K562 (cell line): ENCODE measurements at regions not wholly inside any gene's neighbourhood (a gene's known extent, or its start where the extent isn't known, plus 50 kb on each side); places are given as distances from the start of the nearest gene placed in this dataset.

ENCODE experiments used
- ATAC-seq: fragments of 200-7000 bp; cut with Tn5 transposase; 3 replicates; pipeline ENCODE4 v1.9.1; 2020; ENCODE audit warnings: moderate library complexity
- BruUV-seq: library from RNA; stranded (reverse); fragments of 400-500 nt; replicated peaks from 2 replicates; lab custom pipeline; 2021; lab: Mats Ljungman, UMichigan
- CTCF ChIA-PET: fragments of 300-600 bp; formaldehyde crosslinking; extraction: SDS; loops from one replicate; lab custom pipeline; 2021; ENCODE audit warnings: low intra/inter-chr PET ratio; lab: Yijun Ruan, JAX
- POLR2A ChIA-PET: fragments of 300-600, 350-650 bp; sonication (Branson Sonifier 250); formaldehyde crosslinking; extraction: SDS; loops from one replicate; lab custom pipeline; 2021; ENCODE audit warnings: antibody characterized with exemption, inconsistent platforms; lab: Yijun Ruan, JAX
- DNase-seq, 4 experiments: peaks; one replicate each; pipeline versions ENCODE4 v3.0.0 to v3.0.0-alpha.2; 2011 to 2018; ENCODE audit warnings: low spot score in 3 of 4, mixed read lengths in 3 of 4; ENCODE audit errors: extremely low read depth in 1 of 4
- FAIRE-seq: peaks from 2 replicates; lab custom pipeline; 2011; peaks lifted over from hg19 to GRCh38; lab: Jason Lieb, UNC
- H2AFZ ChIP-seq: 2 replicates; pipeline ENCODE4 v1.6.0; 2011; ENCODE audit warnings: low read depth, low read length, control low read depth, inconsistent platforms
- H3K27ac ChIP-seq: fragments of 200-600 bp; 3 replicates; pipeline ENCODE4 v1.8.0; 2011; ENCODE audit warnings: low read depth, mild to moderate bottlenecking, control low read depth, inconsistent platforms, low read length, moderate library complexity, mixed read lengths; ENCODE audit errors: extremely low read depth
- H3K27me3 ChIP-seq, 2 experiments: fragments of 300-600 bp in 1 of 2; 2 replicates in 1 of 2; 3 replicates in 1 of 2; pipeline versions ENCODE4 v1.6.0 to v1.8.0; 2011; ENCODE audit warnings: inconsistent platforms in 2 of 2, low read length in 2 of 2, mild to moderate bottlenecking in 1 of 2, mixed read lengths in 1 of 2, moderate library complexity in 1 of 2; ENCODE audit not compliant: control insufficient read depth in 2 of 2, insufficient read depth in 2 of 2
- H3K36me3 ChIP-seq: fragments of 300-600 bp; 3 replicates; pipeline ENCODE4 v1.8.0; 2011; ENCODE audit warnings: mild to moderate bottlenecking, low read length, inconsistent platforms; ENCODE audit not compliant: control insufficient read depth, insufficient read depth
- H3K4me1 ChIP-seq, 2 experiments: fragments of 200-600 bp in 1 of 2; replicated peaks in 1 of 2; 2 replicates in 1 of 2; 3 replicates in 1 of 2; pipeline versions ENCODE4 v1.5.1 to v1.8.0; 2011; ENCODE audit warnings: inconsistent platforms in 2 of 2, low read length in 2 of 2, mild to moderate bottlenecking in 1 of 2, mixed read lengths in 1 of 2, moderate library complexity in 1 of 2; ENCODE audit not compliant: control insufficient read depth in 2 of 2, insufficient read depth in 2 of 2
- H3K4me2 ChIP-seq: 2 replicates; pipeline ENCODE4 v1.6.1; 2011; ENCODE audit warnings: low read length, control low read depth, inconsistent platforms, mixed read lengths; ENCODE audit not compliant: insufficient read depth
- H3K4me3 ChIP-seq: fragments of 200-600 bp; sonication (generic), shearing (Covaris generic); 2 replicates; pipeline ENCODE4 v1.5.1; 2016; ENCODE audit warnings: control low read depth, inconsistent platforms
- H3K79me2 ChIP-seq: fragments of 200-600 bp; 3 replicates; pipeline ENCODE4 v1.8.0; 2011; ENCODE audit warnings: low read length, inconsistent platforms; ENCODE audit not compliant: control insufficient read depth, insufficient read depth
- H3K9ac ChIP-seq, 2 experiments: 2 replicates each; pipeline versions ENCODE4 v1.6.0 to v1.6.1; 2011; ENCODE audit warnings: low read depth in 2 of 2, low read length in 2 of 2, control low read depth in 1 of 2, inconsistent platforms in 1 of 2, mild to moderate bottlenecking in 1 of 2, mixed read lengths in 1 of 2; ENCODE audit not compliant: insufficient read depth in 1 of 2
- H3K9me1 ChIP-seq: one replicate; pipeline ENCODE4 v1.6.0; 2011; ENCODE audit warnings: inconsistent platforms, mild to moderate bottlenecking, low read length, moderate library complexity; ENCODE audit not compliant: control insufficient read depth, insufficient read depth
- H3K9me3 ChIP-seq: replicated peaks from 2 replicates; pipeline ENCODE4 v1.5.1; 2011; ENCODE audit warnings: low read depth, low read length, inconsistent platforms; ENCODE audit not compliant: control insufficient read depth, insufficient read depth
- H4K20me1 ChIP-seq: replicated peaks from 2 replicates; pipeline ENCODE4 v1.6.1; 2011; ENCODE audit warnings: low read length, inconsistent platforms, mixed read lengths; ENCODE audit not compliant: control insufficient read depth, insufficient read depth
- ADNP ChIP-seq: fragments of 200-800 bp; sonication (Bioruptor generic); IDR thresholded peaks from 2 replicates; pipeline ENCODE4 v1.6.1; 2016; ENCODE audit warnings: missing genetic modification characterization, missing compliant biosample characterization
- BRD9 ChIP-seq: fragments of 450-650 bp; IDR thresholded peaks from 2 replicates; pipeline ENCODE4 v1.6.1; 2018; ENCODE audit warnings: low read depth; ENCODE audit not compliant: partially characterized antibody
- E4F1 ChIP-seq: fragments of 250-450 bp; sonication (Bioruptor Pico); IDR thresholded peaks from 2 replicates; pipeline ENCODE4 v1.5.0; 2021; ENCODE audit warnings: mild to moderate bottlenecking, borderline replicate concordance
- HDAC1 ChIP-seq, 2 experiments: fragments of 450-650 bp; IDR thresholded peaks; 2 replicates each; pipeline ENCODE4 v1.6.1; 2016 to 2017; ENCODE audit warnings: inconsistent platforms in 1 of 2, mild to moderate bottlenecking in 1 of 2, moderate library complexity in 1 of 2
- HDAC3 ChIP-seq: fragments of 450-650 bp; IDR thresholded peaks from 2 replicates; pipeline ENCODE4 v1.6.1; 2018; ENCODE audit warnings: borderline replicate concordance, mild to moderate bottlenecking, moderate library complexity; ENCODE audit not compliant: partially characterized antibody
- JUND ChIP-seq, 2 experiments: IDR thresholded peaks; 2 replicates in 1 of 2; 3 replicates in 1 of 2; pipeline ENCODE4 v1.6.1; 2011; ENCODE audit warnings: borderline replicate concordance in 2 of 2, low read depth in 2 of 2, low read length in 2 of 2, improper control_type of control experiment in 1 of 2, missing biosample characterization in 1 of 2, missing genetic modification characterization in 1 of 2, missing genetic modification reagents in 1 of 2
- KLF10 ChIP-seq: fragments of 250-450 bp; sonication (Bioruptor Pico); IDR thresholded peaks from 2 replicates; pipeline ENCODE4 v1.6.1; 2021; ENCODE audit warnings: matching md5 sums
- MECOM ChIP-seq: fragments of 250-450 bp; sonication (Bioruptor Pico); IDR thresholded peaks from 2 replicates; pipeline ENCODE4 v1.8.0; 2022; ENCODE audit warnings: inconsistent platforms
- MEF2D ChIP-seq: conservative IDR thresholded peaks from 2 replicates; pipeline ENCODE4 v1.6.1; 2016; ENCODE audit warnings: low read depth, missing genetic modification characterization, missing compliant biosample characterization
- MYNN ChIP-seq, 2 experiments: sonication (generic); formaldehyde crosslinking in 1 of 2; IDR thresholded peaks; 2 replicates each; pipeline versions ENCODE4 v1.5.0 to v1.6.1; 2016 to 2020; ENCODE audit warnings: antibody characterized with exemption in 1 of 2, missing genetic modification reagents in 1 of 2
- NONO ChIP-seq, 2 experiments: fragments of 200-400 bp in 1 of 2; fragments of 450-650 bp in 1 of 2; formaldehyde crosslinking in 1 of 2; IDR thresholded peaks; 2 replicates each; pipeline ENCODE4 v1.6.1; 2017; ENCODE audit warnings: low read depth in 2 of 2, mild to moderate bottlenecking in 2 of 2, moderate library complexity in 2 of 2, low read length in 1 of 2
- NUFIP1 ChIP-seq: fragments of 450-650 bp; IDR thresholded peaks from 2 replicates; pipeline ENCODE4 v1.6.1; 2018; ENCODE audit not compliant: partially characterized antibody
- POU5F1 ChIP-seq: fragments of 150-350 bp; IDR thresholded peaks from 2 replicates; pipeline ENCODE4 v1.6.1; 2014; ENCODE audit warnings: borderline replicate concordance, low read length, low read depth, mild to moderate bottlenecking; ENCODE audit not compliant: partially characterized antibody
- SMARCC2 ChIP-seq: fragments of 450-650 bp; IDR thresholded peaks from 2 replicates; pipeline ENCODE4 v1.6.1; 2017; ENCODE audit warnings: antibody characterized with exemption, moderate library complexity, mild to moderate bottlenecking, low read depth
- SREBF1 ChIP-seq: fragments of 150-350 bp; IDR thresholded peaks from 2 replicates; pipeline ENCODE4 v1.6.1; 2014; ENCODE audit warnings: antibody characterized with exemption, low read depth, low read length, borderline replicate concordance
- TAF9B ChIP-seq: fragments of 450-650 bp; IDR thresholded peaks from 2 replicates; pipeline ENCODE4 v1.6.1; 2018; ENCODE audit warnings: mild to moderate bottlenecking; ENCODE audit not compliant: partially characterized antibody
- YY1 ChIP-seq, 3 experiments: IDR thresholded peaks; 2 replicates each; pipeline ENCODE4 v1.6.1; 2011; ENCODE audit warnings: low read length in 2 of 3, mild to moderate bottlenecking in 2 of 3, moderate library complexity in 2 of 3, borderline replicate concordance in 1 of 3, control low read depth in 1 of 3, low read depth in 1 of 3; ENCODE audit not compliant: insufficient read depth in 3 of 3, insufficient replicate concordance in 2 of 3, control insufficient read depth in 1 of 3, insufficient read length in 1 of 3; ENCODE audit errors: extremely low read depth in 1 of 3
- ZEB2 ChIP-seq: fragments of 450-650 bp; IDR thresholded peaks from 2 replicates; pipeline ENCODE4 v1.6.1; 2016
- ZNF184 ChIP-seq: sonication (generic); formaldehyde crosslinking; IDR thresholded peaks from 2 replicates; pipeline ENCODE4 v1.5.0; 2020; ENCODE audit warnings: missing genetic modification reagents
- ZNF512 ChIP-seq: IDR thresholded peaks from 2 replicates; pipeline ENCODE4 v1.6.1; 2016; ENCODE audit warnings: missing genetic modification characterization, missing compliant biosample characterization
- WGBS: fragments of 100-300 bp; shearing (Covaris generic); methylation state at CpG from one replicate; pipeline ENCODE4 v1.1.6; 2016; ENCODE audit warnings: low coverage, mixed read lengths; ENCODE audit not compliant: insufficient coverage; ENCODE audit errors: missing lambda C conversion rate; 5-methylcytosine and 5-hydroxymethylcytosine counted together
- in situ Hi-C: fragments of 300-500 bp; cut with MboI; formaldehyde crosslinking; loops from 4 replicates; pipeline ENCODE4 v1.15.0; 2018; ENCODE audit warnings: inconsistent platforms, mixed read lengths
- intact Hi-C: fragments of 100-400 bp; cut with micrococcal nuclease; formaldehyde crosslinking; loops from 2 replicates; pipeline ENCODE4 v1.14.2; 2022

- no TSS peak for BruUV-seq
- H3K36me3 ChIP-seq, result no peaks in the 10 kb centered on the region
Measured at GRCh38 chr12:105470601-105471000, 140.1 kb downstream of the C12orf75 start.

More at GRCh38 chr12:105470601-105471000, 140.1 kb downstream of the C12orf75 start:
- H3K4me2 ChIP-seq, result no peak overlapping the region
- H3K9me1 ChIP-seq, result no peaks in the 10 kb centered on the region
- H3K9ac ChIP-seq, result no peak overlapping the region
- POLR2A ChIA-PET, result interaction anchor here (1.1 kb wide), 1 partner anchor 15 kb away, joined by 4 read pairs; no protein-coding TSS in a partner anchor
- no peaks in the 10 kb centered on the region for H3K79me2 ChIP-seq
- ATAC-seq, result no peak
- no peak for DNase-seq
- H3K4me3 ChIP-seq, result no peak overlapping the region
- no peaks in the 10 kb centered on the region for H4K20me1 ChIP-seq
- CTCF ChIA-PET, result no interaction called here
- 0% methylated on average over 2 of the region's 2 CpGs for WGBS
- H3K27me3 ChIP-seq, result peaks cover 0 to 4% of the 10 kb centered on the region in 2 experiments; a peak in 1 of 5 replicates
- no peaks in the 10 kb centered on the region for H3K9me3 ChIP-seq
- in situ Hi-C loops (no loop called here), intact Hi-C loops (no loop called here)
- TF ChIP-seq ZNF184 (CRISPR knock-in tag) (no peak), MYNN (IDR thresholded peaks at IDR 0.05) (no peak), MYNN (CRISPR knock-in tag; IDR thresholded peaks at IDR 0.05) (no peak), HDAC1 (IDR thresholded peaks at IDR 0.05) (no peak), ZNF512 (tag) (no peak), ZEB2 (no peak), MEF2D (tag) (no peak), JUND (IDR thresholded peaks at IDR 0.05; ENCODE audit: borderline replicate concordance, low read depth, low read length) (no peak), JUND (tag; IDR thresholded peaks at IDR 0.05; ENCODE audit: borderline replicate concordance, low read depth, low read length) (no peak), BRD9 (no peak), HDAC3 (no peak), TAF9B (no peak), SREBF1 (no peak), E4F1 (no peak), ADNP (tag) (no peak), NONO (IDR thresholded peaks at IDR 0.05; ENCODE audit: low read depth in 2 of 2, low read length in 1 of 2) (no peak), SMARCC2 (no peak), KLF10 (no peak), YY1 (IDR thresholded peaks at IDR 0.05; ENCODE audit: borderline replicate concordance in 1 of 3, control insufficient read depth in 1 of 3, extremely low read depth in 1 of 3, insufficient read depth in 3 of 3, insufficient read length in 1 of 3, insufficient replicate concordance in 2 of 3, low read depth in 1 of 3, low read length in 2 of 3) (no peak), NUFIP1 (no peak), MECOM (CRISPR knock-in tag) (no peak), POU5F1 (no peak)
- H2AFZ ChIP-seq, result no peak overlapping the region
- H3K4me1 ChIP-seq, result no peaks in the 10 kb centered on the region
- no peak overlapping the region for H3K27ac ChIP-seq
- no peak for FAIRE-seq
